BLaER1 treated with 17β-estradiol and CSF1 and Interleukin-3, amounts not matched to agents 10 nM and 100 nM (cell line): ENCODE measurements at regions not wholly inside any gene's neighbourhood (a gene's known extent, or its start where the extent isn't known, plus 50 kb on each side); places are given as distances from the start of the nearest gene placed in this dataset.
"Not testable (repeated sequence)": the region's sequence is repeated elsewhere in the genome, so short reads cannot be mapped to it uniquely, and the experiment has no call there.

Source experiments
- H3K27ac ChIP-seq, 11 experiments: shearing (Covaris generic); formaldehyde crosslinking; 2 replicates each; pipeline ENCODE4 v1.8.1; 2022
- H3K27me3 ChIP-seq, 11 experiments: shearing (Covaris generic); formaldehyde crosslinking; 2 replicates each; pipeline ENCODE4 v1.8.1; 2022
- H3K36me3 ChIP-seq, 11 experiments: shearing (Covaris generic); formaldehyde crosslinking; 2 replicates each; pipeline ENCODE4 v1.8.1; 2022
- H3K4me1 ChIP-seq, 10 experiments: shearing (Covaris generic); formaldehyde crosslinking; 2 replicates each; pipeline ENCODE4 v1.8.1; 2022
- H3K4me2 ChIP-seq, 11 experiments: shearing (Covaris generic); formaldehyde crosslinking; 2 replicates each; pipeline ENCODE4 v1.8.1; 2022
- H3K4me3 ChIP-seq, 10 experiments: shearing (Covaris generic); formaldehyde crosslinking; 2 replicates each; pipeline ENCODE4 v1.8.1; 2022
- H3K9ac ChIP-seq, 11 experiments: shearing (Covaris generic); formaldehyde crosslinking; 2 replicates each; pipeline ENCODE4 v1.8.1; 2022
- H3K9me3 ChIP-seq, 11 experiments: shearing (Covaris generic); formaldehyde crosslinking; replicated peaks in 1 of 11; 2 replicates each; pipeline ENCODE4 v1.8.1; 2022
- H4K20me1 ChIP-seq, 11 experiments: shearing (Covaris generic); formaldehyde crosslinking; 2 replicates each; pipeline ENCODE4 v1.8.1; 2022
- Cebpa-rat ChIP-seq, 11 experiments: shearing (Covaris generic); IDR thresholded peaks; 2 replicates each; pipeline ENCODE4 v1.8.1; 2022

DNA sequence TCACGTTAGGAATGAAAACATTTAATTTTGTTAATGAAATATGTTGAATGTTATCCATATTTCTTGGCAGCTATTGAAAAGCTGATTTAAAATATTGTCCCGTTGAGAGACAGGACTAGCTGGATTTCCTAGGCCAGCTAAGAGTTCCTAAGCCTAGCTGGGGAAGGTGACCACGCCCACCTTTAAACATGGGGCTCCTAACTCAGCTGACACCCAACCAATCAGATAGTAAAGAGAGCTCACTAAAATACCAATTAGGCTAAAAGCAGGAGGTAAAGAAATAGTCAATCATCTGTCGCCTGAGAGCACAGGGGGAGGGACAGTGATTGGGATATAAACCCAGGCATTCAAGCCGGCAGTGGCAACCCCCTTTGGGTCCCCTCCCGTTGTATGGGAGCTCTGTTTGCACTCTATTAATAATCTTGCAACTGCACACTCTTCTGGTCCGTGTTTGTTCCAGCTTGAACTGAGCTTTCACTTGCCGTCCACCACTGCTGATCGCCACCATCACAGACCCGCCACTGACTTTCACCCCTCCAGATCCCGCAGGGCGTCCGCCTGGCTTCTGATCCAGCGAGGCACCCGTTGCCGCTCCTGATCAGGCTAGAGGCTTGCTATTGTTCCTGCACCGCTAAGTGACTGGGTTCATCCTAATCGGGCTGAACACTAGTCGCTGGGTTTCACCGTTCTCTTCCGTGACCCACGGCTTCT is 308.9 kb downstream of the GLUD2 start:
- peaks cover 0 to 7% (median 0%) of the 10 kb centered on the region in 11 experiments; a peak in 3 of 22 replicates for H3K9me3 ChIP-seq
- no peaks in the 10 kb centered on the region for H3K4me1 ChIP-seq
- H3K36me3 ChIP-seq = no peaks in the 10 kb centered on the region
- no peak overlapping the region for H3K4me3 ChIP-seq
- no peak overlapping the region for H3K4me2 ChIP-seq
- no peaks in the 10 kb centered on the region for H4K20me1 ChIP-seq
- H3K27ac ChIP-seq = no peak overlapping the region
- TF ChIP-seq Cebpa-rat (IDR thresholded peaks at IDR 0.05) = no peak
- no peak overlapping the region for H3K9ac ChIP-seq
- no peaks in the 10 kb centered on the region for H3K27me3 ChIP-seq

DNA sequence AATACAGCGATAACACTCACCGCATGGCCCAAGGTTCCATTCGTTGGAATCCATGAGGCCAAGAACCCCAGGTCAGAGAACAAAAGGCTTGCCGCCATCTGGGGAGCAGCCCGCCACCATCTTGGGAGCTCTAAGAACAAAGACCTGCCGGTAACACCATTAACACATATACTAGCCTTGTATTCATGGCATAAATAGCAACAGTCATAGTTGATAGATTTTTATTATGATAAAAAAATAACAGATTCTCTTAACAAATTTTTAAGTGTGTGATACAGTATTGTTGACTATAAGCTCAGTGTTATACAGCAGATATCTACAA is 309.4 kb downstream of the GLUD2 start:
- Histone ChIP-seq H3K36me3 (no peaks in the 10 kb centered on the region), H4K20me1 (no peaks in the 10 kb centered on the region), H3K4me3 (no peak overlapping the region), H3K9ac (no peak overlapping the region), H3K4me2 (no peak overlapping the region), H3K27ac (no peak overlapping the region), H3K9me3 (peaks cover 0 to 2% (median 0%) of the 10 kb centered on the region in 11 experiments; a peak in 1 of 22 replicates), H3K27me3 (no peaks in the 10 kb centered on the region), H3K4me1 (no peaks in the 10 kb centered on the region)
- TF ChIP-seq Cebpa-rat (IDR thresholded peaks at IDR 0.05) = no peak

DNA sequence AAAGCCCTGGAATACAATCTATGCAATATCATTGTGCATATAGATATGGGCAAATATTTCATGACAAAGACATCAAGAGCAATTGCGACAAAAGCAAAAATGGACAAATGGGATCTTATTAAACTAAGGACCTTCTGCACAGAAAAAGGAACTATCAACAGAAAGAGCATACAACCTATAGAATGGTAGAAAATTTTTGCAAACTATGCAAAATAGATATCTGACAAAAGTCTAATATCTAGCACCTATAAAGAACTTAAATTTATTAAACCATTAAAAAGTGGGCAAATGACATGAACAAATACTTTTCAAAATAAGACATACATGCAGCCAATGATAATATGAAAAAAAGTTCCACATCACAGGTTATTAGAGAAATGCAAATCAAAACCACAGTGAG is 312.9 kb downstream of the GLUD2 start:
- no peak for TF ChIP-seq Cebpa-rat (IDR thresholded peaks at IDR 0.05)
- 0 out of 20 replicates have a peak, but pooled peaks cover 0 to under 1% (median 0%) of the 10 kb centered on the region in 10 experiments for H3K4me1 ChIP-seq

DNA sequence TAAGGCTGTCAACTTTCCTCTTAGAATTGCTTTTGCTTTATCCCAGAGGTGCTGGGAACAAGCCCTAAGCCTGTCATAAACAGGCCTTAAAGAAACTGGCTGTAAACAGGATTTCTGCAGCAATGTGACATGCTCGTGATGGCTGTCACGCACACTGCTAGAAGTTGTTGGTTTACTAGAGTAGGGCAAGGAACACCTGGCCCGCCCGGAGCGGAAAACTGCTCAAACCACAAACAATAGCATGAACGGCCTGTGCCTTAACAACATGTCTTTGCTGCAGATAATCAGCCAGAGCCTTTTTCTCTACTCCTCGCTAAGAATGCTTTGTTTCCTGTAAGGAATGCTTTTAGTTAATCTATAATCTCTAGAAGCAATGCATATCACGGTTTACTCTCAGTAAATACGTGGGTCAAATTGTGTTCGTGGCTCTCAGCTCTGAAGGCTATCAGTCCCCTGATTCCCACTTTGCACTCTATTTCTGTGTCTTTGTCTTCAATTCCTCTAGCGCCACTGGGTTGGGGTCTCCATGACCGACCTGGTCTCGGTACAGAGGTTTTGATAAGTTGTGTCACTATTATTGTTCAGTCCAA is 318.3 kb downstream of the GLUD2 start:
- Histone ChIP-seq H3K9me3 (no peaks in the 10 kb centered on the region; a peak in 1 of 22 replicates), H3K36me3 (no peaks in the 10 kb centered on the region), H3K9ac (no peak overlapping the region), H3K4me2 (peak overlapping the region in 8 of 11 experiments; percentile 16 to 60 (median 48); a peak in 14 of 22 replicates), H3K4me3 (no peak overlapping the region), H3K27me3 (no peaks in the 10 kb centered on the region), H4K20me1 (no peaks in the 10 kb centered on the region), H3K27ac (no peak overlapping the region), H3K4me1 (peaks cover 0 to 10% (median 5%) of the 10 kb centered on the region in 10 experiments; a peak in 7 of 20 replicates)
- no peak for TF ChIP-seq Cebpa-rat (IDR thresholded peaks at IDR 0.05)

More for the DNA sequence above, 312.9 kb downstream of the GLUD2 start:
- no peaks in the 10 kb centered on the region for H3K9me3 ChIP-seq
- H3K27ac ChIP-seq = no peak overlapping the region
- H4K20me1 ChIP-seq = no peaks in the 10 kb centered on the region
- H3K4me3 ChIP-seq = no peak overlapping the region
- no peaks in the 10 kb centered on the region for H3K36me3 ChIP-seq
- H3K9ac ChIP-seq = no peak overlapping the region
- no peak overlapping the region for H3K4me2 ChIP-seq
- H3K27me3 ChIP-seq = no peaks in the 10 kb centered on the region

DNA sequence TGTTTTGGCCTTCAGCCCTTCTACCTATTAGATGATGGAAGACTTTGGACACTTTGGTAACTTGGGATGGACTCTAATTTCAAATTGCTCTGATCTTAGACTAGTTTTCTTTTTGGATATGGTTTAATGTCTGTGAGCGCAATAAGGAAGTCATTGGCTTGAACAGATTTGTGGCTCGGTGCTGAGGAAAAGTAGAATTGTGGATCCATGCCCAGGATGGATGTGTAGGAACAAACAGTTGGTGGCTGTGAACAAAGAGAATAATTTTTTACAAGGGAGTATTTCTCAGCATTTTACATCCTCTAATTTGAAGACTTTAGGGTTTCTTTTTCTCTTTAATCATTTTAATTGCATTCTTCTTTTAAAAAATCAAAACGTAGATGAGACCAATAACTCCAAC is 327.1 kb downstream of the GLUD2 start:
- Histone ChIP-seq H3K9me3 (no peaks in the 10 kb centered on the region), H3K9ac (no peak overlapping the region), H4K20me1 (no peaks in the 10 kb centered on the region; a peak in 1 of 22 replicates), H3K4me3 (no peak overlapping the region), H3K4me2 (no peak overlapping the region), H3K27ac (no peak overlapping the region), H3K27me3 (no peaks in the 10 kb centered on the region), H3K36me3 (no peaks in the 10 kb centered on the region), H3K4me1 (no peaks in the 10 kb centered on the region)
- TF ChIP-seq Cebpa-rat (IDR thresholded peaks at IDR 0.05) = no peak

DNA sequence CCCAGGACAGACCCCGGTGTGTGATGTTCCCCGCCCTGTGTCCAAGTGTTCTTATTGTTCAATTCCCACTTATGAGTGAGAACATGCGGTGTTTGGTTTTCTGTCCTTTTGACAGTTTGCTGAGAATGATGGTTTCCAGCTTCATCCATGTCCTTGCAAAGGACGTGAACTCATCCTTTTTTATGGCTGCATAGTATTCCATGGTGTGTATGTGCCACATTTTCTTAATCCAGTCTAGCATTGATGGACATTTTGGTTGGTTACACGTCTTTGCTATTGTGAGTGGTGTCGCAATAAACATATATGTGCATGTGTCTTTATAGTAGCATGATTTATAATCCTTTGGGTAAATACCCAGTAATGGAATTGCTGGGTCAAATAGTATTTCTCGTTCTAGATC is 334.5 kb downstream of the GLUD2 start:
- not testable (repeated sequence) for H3K27ac ChIP-seq, H3K4me3 ChIP-seq, H3K9me3 ChIP-seq, H3K36me3 ChIP-seq, H4K20me1 ChIP-seq, H3K4me1 ChIP-seq, H3K4me2 ChIP-seq, H3K27me3 ChIP-seq, H3K9ac ChIP-seq

DNA sequence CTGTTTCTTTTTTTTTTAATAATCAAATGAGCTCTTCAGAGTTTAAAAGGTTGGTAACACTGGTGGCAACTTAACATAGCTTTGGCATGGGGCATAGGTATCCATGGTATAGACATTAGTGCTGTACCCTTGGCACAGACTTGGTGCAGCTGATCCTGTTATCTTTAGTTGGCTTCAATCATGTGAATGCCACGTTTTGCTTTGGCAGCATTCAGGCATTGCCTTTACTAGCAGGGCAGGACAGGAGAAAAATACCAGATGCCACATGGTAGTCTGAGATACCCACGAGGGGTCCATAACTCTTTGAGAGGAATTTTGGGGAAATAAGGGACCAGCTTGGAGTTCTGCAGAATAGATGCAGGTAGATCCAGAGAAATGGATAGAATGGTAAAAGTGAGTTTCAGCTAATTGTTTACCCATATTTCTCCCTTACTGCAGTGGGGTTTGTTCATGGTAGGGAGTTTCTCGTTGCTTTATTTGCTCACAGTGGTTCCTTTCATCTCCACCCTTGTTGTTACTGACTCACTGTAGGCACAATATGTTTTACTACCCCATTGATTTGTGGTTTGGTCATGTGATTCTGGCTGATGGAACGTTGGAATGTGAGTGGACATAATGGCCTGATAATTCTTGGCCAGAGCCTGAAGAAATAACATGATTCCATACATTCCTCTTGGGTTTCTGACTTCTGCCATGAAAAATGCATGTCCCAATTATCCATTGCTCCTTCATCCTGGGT is 342.7 kb downstream of the GLUD2 start:
- H3K27ac ChIP-seq = no peak overlapping the region
- H3K4me1 ChIP-seq = no peaks in the 10 kb centered on the region
- TF ChIP-seq Cebpa-rat (IDR thresholded peaks at IDR 0.05) = no peak
- no peaks in the 10 kb centered on the region for H3K27me3 ChIP-seq
- H3K4me3 ChIP-seq = no peak overlapping the region
- no peaks in the 10 kb centered on the region for H3K9me3 ChIP-seq
- no peak overlapping the region for H3K9ac ChIP-seq
- H3K36me3 ChIP-seq = no peaks in the 10 kb centered on the region
- no peak overlapping the region for H3K4me2 ChIP-seq
- H4K20me1 ChIP-seq = no peaks in the 10 kb centered on the region

DNA sequence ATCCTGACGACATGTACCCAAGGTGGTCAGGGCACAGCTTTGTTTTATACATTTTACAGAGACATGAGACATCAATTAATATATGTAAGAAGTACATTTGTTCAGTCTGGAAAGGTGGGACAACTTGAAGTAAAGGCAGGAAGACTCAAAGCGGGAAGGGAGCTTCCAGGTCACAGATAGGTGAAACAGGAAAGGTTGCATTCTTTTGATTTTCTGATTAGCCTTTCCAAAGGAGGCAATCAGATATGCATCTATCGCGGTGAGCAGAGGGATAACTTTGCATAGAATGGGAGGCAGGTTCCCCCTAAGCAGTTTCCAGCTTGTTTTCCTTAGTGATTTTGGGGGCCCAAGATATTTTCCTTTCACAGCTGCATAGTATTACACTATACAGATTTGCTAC is 358.4 kb downstream of the GLUD2 start:
- Histone ChIP-seq H3K27me3 (no peaks in the 10 kb centered on the region), H3K4me3 (no peak overlapping the region), H3K27ac (no peak overlapping the region), H3K4me2 (no peak overlapping the region), H3K36me3 (no peaks in the 10 kb centered on the region), H4K20me1 (no peaks in the 10 kb centered on the region; a peak in 1 of 22 replicates), H3K9me3 (no peaks in the 10 kb centered on the region), H3K4me1 (no peaks in the 10 kb centered on the region), H3K9ac (no peak overlapping the region)
- no peak for TF ChIP-seq Cebpa-rat (IDR thresholded peaks at IDR 0.05)

DNA sequence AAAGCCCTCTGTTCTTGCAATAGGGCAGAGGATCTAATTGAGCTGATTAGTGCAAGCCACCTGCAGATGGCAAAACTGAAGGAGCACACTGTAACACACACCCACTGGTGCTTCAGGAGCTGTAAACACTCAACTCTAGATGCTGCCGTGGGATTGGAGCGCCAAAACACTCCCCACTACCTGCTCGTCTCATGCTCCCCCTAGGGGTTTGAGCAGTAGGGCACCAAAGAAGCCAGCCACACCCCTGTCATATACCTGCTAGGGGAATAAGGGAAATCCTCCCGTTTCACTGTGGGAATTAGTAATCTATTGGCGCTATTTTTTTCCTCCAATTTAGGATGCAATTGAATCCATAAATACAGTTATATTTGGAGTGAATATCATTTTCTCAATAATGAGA is 360.2 kb downstream of the GLUD2 start:
- Histone ChIP-seq H3K4me1 (no peaks in the 10 kb centered on the region), H3K27ac (no peak overlapping the region), H4K20me1 (no peaks in the 10 kb centered on the region), H3K4me3 (no peak overlapping the region), H3K9me3 (no peaks in the 10 kb centered on the region), H3K27me3 (no peaks in the 10 kb centered on the region), H3K4me2 (no peak overlapping the region), H3K36me3 (no peaks in the 10 kb centered on the region), H3K9ac (no peak overlapping the region)
- TF ChIP-seq Cebpa-rat (IDR thresholded peaks at IDR 0.05) = no peak

DNA sequence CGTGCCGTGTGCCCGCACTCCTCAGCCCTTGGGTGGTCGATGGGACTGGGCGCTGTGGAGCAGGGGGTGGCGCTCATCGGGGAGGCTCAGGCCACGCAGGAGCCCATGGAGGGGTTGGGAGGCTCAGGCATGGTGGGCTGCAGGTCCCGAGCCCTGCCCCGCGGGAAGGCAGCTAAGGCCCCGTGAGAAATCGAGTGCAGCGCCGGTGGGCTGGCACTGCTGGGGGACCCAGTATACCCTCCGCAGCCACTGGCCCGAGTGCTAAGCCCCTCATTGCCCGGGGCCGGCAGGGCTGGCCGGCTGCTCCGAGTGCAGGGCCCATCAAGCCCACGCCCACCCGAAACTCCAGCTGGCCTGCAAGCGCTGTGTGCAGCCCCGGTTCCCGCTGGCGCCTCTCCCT is 384.1 kb downstream of the GLUD2 start:
- not testable (repeated sequence) for H3K4me2 ChIP-seq, H3K36me3 ChIP-seq, H3K27me3 ChIP-seq, H4K20me1 ChIP-seq, H3K27ac ChIP-seq, H3K9ac ChIP-seq, H3K4me1 ChIP-seq, H3K4me3 ChIP-seq
- H3K9me3 ChIP-seq = peaks cover 0 to 18% (median 14%) of the 10 kb centered on the region in 11 experiments; a peak in 19 of 22 replicates
